Stimulated activated effector memory CD8-positive, alpha-beta T cell treated with anti-CD3 and anti-CD28 coated beads, Interleukin-12 subunit alpha, Interleukin-12 subunit beta, amount 100 ng/mL, for 72 hours (primary cell): ENCODE measurements at regions not wholly inside any gene's neighbourhood (a gene's known extent, or its start where the extent isn't known, plus 50 kb on each side); places are given as distances from the start of the nearest gene placed in this dataset.
"Not testable (repeated sequence)": the region's sequence is repeated elsewhere in the genome, so short reads cannot be mapped to it uniquely, and the experiment has no call there.

Source experiments
- ATAC-seq: fragments of 150-1000 bp; cut with Tn5 transposase; 2 replicates; pipeline ENCODE4 v1.10.0; 2021
- DNase-seq, 2 donors: peaks; one replicate each; pipeline ENCODE4 v3.0.0; 2021 to 2022; ENCODE audit warnings: low spot score in 2 of 2
- H3K27ac Mint-ChIP-seq: one replicate; pipeline ENCODE4 v1.8.0; 2022; ENCODE audit warnings: mild to moderate bottlenecking, mixed read lengths
- H3K36me3 Mint-ChIP-seq: one replicate; pipeline ENCODE4 v1.8.0; 2022; ENCODE audit warnings: mild to moderate bottlenecking, mixed read lengths
- H3K4me1 Mint-ChIP-seq: one replicate; pipeline ENCODE4 v1.8.0; 2022; ENCODE audit warnings: mixed read lengths
- H3K4me3 Mint-ChIP-seq: one replicate; pipeline ENCODE4 v1.8.0; 2022; ENCODE audit warnings: mild to moderate bottlenecking, mixed read lengths
- H3K9me3 Mint-ChIP-seq: one replicate; pipeline ENCODE4 v1.8.0; 2022; ENCODE audit warnings: mixed read lengths

DNA sequence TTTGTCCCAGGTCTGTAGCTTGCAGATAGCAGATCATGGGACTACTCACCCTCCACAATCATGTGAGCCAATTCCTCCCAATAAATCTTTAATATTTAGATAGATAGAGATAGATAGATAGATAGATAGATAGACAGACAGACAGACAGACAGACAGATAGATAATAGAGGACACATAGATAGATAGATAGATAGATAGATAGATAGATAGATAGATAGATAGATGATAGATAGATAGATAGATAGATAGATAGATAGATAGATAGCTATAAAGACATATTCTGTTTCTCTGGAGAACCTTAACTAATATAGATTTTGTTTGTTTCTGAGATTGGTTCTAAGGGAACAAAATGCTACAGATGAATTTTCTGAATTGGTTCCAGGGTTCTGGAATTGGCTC lies 82.3 kb upstream of the PRDX6 start:
- not testable (repeated sequence) for H3K9me3 Mint-ChIP-seq, DNase-seq, H3K36me3 Mint-ChIP-seq, H3K4me3 Mint-ChIP-seq, H3K27ac Mint-ChIP-seq, ATAC-seq, H3K4me1 Mint-ChIP-seq

GRCh38 chr1:173395762-173396161 lies 81.4 kb upstream of the PRDX6 start:
- ATAC-seq: no peak
- no peak for DNase-seq
- no peaks in the 10 kb centered on the region for H3K4me1 Mint-ChIP-seq
- H3K9me3 Mint-ChIP-seq: no peaks in the 10 kb centered on the region
- H3K27ac Mint-ChIP-seq: no peak overlapping the region
- no peaks in the 10 kb centered on the region for H3K36me3 Mint-ChIP-seq
- no peak overlapping the region for H3K4me3 Mint-ChIP-seq

DNA sequence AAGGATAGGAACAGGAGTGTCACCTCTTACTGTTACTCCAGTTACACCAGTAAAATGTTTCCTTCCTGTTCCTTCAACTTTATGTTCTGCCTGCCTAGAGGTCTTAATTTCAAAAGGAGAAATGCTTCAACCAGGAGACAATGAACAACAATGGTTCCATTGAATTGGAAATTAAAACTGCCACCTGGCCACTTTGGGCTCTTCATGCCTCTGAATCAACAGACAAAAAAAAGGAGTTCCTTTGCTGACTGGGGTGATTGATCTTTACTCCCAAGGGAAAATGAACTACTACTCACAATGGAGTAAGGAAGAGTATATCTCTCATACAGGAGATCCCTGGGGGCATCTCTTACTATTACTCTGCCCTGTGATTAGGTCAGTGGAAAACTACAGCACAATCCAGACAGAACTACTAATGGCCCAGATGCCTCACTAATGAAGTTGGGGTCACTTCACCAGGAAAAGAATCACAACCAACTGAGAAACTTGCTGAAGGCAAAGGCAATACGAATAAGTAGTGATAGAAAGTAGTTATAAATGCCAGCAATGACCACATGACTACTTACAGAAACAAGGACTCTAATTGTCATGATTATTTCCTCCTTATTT lies 76.6 kb upstream of the PRDX6 start:
- peaks cover 5% of the 10 kb centered on the region for H3K4me1 Mint-ChIP-seq
- no peak for DNase-seq
- no peak overlapping the region for H3K27ac Mint-ChIP-seq
- no peaks in the 10 kb centered on the region for H3K9me3 Mint-ChIP-seq
- H3K4me3 Mint-ChIP-seq: no peak overlapping the region
- no peaks in the 10 kb centered on the region for H3K36me3 Mint-ChIP-seq
- no peak for ATAC-seq

DNA sequence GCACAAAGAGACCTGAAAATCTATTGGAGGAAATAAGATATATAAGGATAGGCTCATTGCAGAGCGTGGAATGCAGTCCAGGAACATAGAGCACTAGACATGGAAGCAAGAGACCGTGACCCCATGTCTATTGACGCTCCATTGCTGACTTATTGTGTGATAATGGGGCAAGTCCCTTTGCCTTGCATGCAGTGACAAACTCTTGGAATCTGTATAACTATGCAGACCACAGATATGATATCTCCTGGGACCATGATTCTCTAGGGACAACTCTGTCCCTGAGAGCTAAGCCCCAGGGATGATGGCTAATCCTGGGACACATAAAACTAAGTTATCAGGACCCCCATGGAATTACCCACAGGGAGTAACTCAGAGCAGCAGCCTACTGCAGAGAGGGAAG lies 73.1 kb upstream of the PRDX6 start:
- no peak overlapping the region for H3K4me3 Mint-ChIP-seq
- H3K36me3 Mint-ChIP-seq: no peaks in the 10 kb centered on the region
- DNase-seq (peak in 1 of 2 donors; percentile 6), ATAC-seq (no peak)
- H3K4me1 Mint-ChIP-seq: peaks cover 23% of the 10 kb centered on the region
- no peaks in the 10 kb centered on the region for H3K9me3 Mint-ChIP-seq
- no peak overlapping the region for H3K27ac Mint-ChIP-seq

GRCh38 chr1:173405281-173405680 lies 71.9 kb upstream of the PRDX6 start:
- Mint-ChIP-seq H3K4me1 (peaks cover 35% of the 10 kb centered on the region), H3K9me3 (no peaks in the 10 kb centered on the region), H3K4me3 (no peak overlapping the region), H3K36me3 (no peaks in the 10 kb centered on the region), H3K27ac (no peak overlapping the region)
- ATAC-seq (no peak), DNase-seq (no peak)

GRCh38 chr1:173405834-173406233 lies 71.3 kb upstream of the PRDX6 start:
- DNase-seq (no peak), ATAC-seq (no peak)
- no peaks in the 10 kb centered on the region for H3K9me3 Mint-ChIP-seq
- peaks cover 40% of the 10 kb centered on the region for H3K4me1 Mint-ChIP-seq
- H3K27ac Mint-ChIP-seq: no peak overlapping the region
- no peaks in the 10 kb centered on the region for H3K36me3 Mint-ChIP-seq
- no peak overlapping the region for H3K4me3 Mint-ChIP-seq

- Mint-ChIP-seq H3K4me3 (peak overlapping the region; percentile 37), H3K27ac (peak overlapping the region; percentile 13), H3K4me1 (peaks cover 39% of the 10 kb centered on the region), H3K9me3 (no peaks in the 10 kb centered on the region), H3K36me3 (no peaks in the 10 kb centered on the region)
- no peak for ATAC-seq
- DNase-seq: no peak
Measured at GRCh38 chr1:173406783-173407230, 70.3 kb upstream of the PRDX6 start.

DNA sequence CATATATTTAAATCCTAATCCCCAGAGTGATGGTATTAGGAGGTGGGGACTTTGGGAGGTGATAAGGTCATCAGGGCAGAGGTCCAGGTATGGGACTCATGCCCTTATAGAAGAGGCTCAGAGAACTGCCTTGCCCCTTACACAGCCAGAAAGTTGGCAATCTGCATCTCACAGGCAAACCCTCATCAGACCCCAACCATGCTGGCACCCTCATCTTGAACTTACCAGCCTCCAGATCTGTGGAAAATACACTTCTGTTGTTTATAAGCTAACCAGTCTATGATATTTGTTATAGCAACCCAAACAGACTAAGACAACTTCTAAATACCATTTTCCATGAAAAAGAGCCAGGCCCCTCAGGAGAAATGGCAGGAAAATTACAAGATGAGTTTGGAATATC lies 69.3 kb upstream of the PRDX6 start:
- Mint-ChIP-seq H3K4me1 (peaks cover 42% of the 10 kb centered on the region), H3K36me3 (no peaks in the 10 kb centered on the region), H3K4me3 (no peak overlapping the region), H3K9me3 (no peaks in the 10 kb centered on the region), H3K27ac (no peak overlapping the region)
- DNase-seq (no peak), ATAC-seq (no peak)

GRCh38 chr1:173408886-173409285 lies 68.2 kb upstream of the PRDX6 start:
- Mint-ChIP-seq H3K36me3 (no peaks in the 10 kb centered on the region), H3K27ac (no peak overlapping the region), H3K9me3 (no peaks in the 10 kb centered on the region), H3K4me3 (no peak overlapping the region), H3K4me1 (peaks cover 50% of the 10 kb centered on the region)
- no peak for ATAC-seq
- DNase-seq: no peak

DNA sequence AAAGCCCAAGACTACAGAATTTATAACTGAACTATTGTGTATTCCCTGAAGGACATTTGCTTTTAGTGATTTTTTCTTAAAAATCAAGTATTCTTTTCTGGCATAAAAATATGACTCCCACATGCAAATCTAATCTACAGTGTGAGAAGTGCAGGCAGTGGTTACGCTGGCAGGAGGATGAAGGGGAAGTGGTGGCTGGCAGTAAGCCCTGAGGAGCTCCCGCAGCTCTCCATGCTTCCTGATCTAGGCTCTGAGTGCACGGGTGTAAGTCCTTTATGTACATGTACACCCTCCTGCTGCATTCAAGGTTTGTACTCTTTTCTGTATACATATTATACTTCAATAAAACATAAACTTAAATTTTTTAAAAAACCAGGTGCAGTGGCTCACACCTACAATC lies 67.5 kb upstream of the PRDX6 start:
- Mint-ChIP-seq H3K36me3 (no peaks in the 10 kb centered on the region), H3K4me1 (peaks cover 55% of the 10 kb centered on the region), H3K4me3 (peak overlapping the region; percentile 50), H3K9me3 (no peaks in the 10 kb centered on the region), H3K27ac (peak overlapping the region; percentile 83)
- DNase-seq: no peak
- ATAC-seq: no peak

DNA sequence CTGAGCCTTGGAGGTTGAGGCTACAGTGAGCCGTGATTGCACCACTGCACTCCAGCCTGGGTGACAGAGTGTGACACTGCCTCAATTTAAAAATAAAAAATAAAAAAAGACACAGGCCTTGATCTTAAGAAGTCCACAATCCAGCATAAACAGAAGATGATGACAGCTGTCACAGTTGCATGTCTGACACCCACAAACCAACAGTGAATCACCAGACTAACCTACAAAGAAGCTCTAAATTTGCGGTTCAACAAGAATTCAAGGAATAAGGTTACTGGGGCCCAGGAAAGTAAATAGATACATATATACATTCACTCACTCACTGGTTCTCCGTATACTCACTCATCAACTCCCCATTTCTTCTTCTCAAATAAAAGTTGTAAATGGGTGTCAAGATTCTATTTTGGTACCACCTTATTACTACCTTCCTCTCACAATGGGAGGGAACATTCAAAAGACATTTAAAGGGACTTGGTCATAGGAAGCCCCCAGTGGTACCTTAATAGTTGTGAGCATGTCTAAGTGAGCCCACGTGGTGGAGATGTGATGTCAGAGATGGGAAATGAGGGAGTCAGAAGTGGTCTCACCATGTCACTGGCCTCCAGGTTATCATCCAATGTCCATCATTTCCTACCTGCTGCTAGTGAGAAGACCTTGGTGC lies 66.9 kb upstream of the PRDX6 start:
- Mint-ChIP-seq H3K36me3 (no peaks in the 10 kb centered on the region), H3K27ac (peak overlapping the region; percentile 83), H3K9me3 (no peaks in the 10 kb centered on the region), H3K4me1 (peaks cover 59% of the 10 kb centered on the region), H3K4me3 (peak overlapping the region; percentile 50)
- ATAC-seq: peak; percentile 87
- no peak for DNase-seq

DNA sequence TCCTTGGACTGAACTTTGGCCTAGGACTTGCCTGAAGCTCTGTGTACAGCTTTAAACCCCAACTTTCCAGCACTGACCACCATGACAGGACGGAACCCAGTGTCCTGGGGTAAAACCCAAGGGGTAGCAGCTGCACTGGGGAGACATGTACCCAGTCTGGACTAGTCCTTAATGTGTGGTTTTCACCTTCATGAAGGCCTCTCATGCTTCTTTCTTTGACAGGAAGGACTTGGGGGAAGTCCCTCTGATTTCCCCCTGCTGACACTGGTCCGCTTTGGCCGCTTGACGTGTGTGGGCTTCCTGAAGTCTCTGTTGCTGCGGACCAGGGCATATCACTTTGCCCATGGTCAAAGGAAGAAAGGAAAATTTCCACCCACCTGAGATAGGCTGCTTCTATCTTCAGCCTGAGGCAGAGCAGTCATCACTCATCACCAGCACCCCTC lies 66.3 kb upstream of the PRDX6 start:
- Mint-ChIP-seq H3K36me3 (no peaks in the 10 kb centered on the region), H3K9me3 (no peaks in the 10 kb centered on the region), H3K4me3 (peak overlapping the region; percentile 50), H3K27ac (peak overlapping the region; percentile 83), H3K4me1 (peaks cover 64% of the 10 kb centered on the region)
- peak; percentile 69 for ATAC-seq
- peak; percentile 8 to 62 for DNase-seq

DNA sequence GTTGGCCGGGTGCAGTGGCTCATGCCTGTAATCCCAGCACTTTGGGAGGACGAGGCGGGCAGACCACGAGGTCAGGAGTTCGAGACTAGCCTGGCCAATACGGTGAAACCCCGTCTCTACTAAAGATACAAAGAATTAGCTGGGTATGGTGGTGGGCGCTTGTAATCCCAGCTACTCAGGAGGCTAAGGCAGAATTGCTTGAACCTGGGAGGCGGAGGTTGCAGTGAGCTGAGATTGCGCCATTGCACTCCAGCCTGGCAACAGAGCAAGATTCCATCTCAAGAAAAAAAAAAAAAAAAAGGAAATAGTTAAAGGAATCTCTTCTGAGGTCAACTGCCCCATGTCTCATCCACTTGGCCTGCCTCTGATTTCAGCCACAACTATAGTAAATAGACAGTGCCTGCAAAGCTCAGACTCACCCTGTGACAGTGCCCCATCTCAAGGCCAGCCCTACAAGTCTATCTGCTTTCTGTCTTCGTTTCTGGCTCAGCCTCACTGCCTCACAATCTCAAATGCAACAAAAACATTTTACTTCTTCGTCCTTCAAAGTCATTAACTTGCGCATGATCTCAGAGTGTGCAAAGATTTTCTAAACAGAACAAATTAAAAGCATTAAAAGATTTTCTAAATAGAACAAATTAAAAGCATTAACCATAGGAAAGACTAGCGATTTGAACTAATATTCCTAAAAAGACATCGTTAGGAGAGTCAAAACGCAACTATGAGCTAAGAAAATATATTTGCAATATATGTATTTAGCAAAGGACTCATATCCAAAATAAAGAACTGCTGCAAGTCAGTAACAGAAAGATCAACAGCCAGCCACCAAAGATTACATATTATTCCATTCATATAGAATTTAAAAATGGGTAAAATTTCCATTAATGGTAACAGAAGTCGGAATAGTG lies 65.0 kb upstream of the PRDX6 start:
- no peak for ATAC-seq
- Mint-ChIP-seq H3K4me1 (peaks cover 61% of the 10 kb centered on the region), H3K27ac (no peak overlapping the region), H3K36me3 (no peaks in the 10 kb centered on the region), H3K9me3 (no peaks in the 10 kb centered on the region), H3K4me3 (no peak overlapping the region)
- no peak for DNase-seq

DNA sequence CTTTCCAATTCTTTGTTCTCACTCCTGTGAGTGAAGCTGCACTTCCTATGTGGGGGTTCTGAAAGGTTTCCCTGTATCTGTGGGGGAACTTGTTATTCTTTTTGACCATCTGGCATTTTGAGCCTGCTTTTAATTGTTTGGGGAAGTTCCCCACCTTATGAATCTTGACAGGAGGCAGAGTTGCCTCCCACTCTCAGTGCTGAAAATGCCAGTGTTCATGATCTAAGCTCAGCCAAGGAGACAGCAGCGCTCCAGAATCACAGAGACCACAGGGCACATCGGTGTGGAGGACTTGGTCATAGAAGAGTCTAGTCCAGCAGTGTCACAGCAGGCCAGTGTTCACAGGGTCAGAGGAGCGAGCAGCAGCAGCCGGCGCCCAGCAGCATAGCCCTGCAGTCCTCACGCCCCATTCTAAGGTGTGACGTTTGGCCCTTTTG lies 63.8 kb upstream of the PRDX6 start:
- Mint-ChIP-seq H3K36me3 (peaks cover 8% of the 10 kb centered on the region), H3K27ac (no peak overlapping the region), H3K9me3 (no peaks in the 10 kb centered on the region), H3K4me3 (no peak overlapping the region), H3K4me1 (peaks cover 55% of the 10 kb centered on the region)
- DNase-seq (no peak), ATAC-seq (no peak)

- DNase-seq (no peak), ATAC-seq (no peak)
- no peak overlapping the region for H3K4me3 Mint-ChIP-seq
- H3K36me3 Mint-ChIP-seq: peaks cover 13% of the 10 kb centered on the region
- H3K27ac Mint-ChIP-seq: peak overlapping the region; percentile 26
- no peaks in the 10 kb centered on the region for H3K9me3 Mint-ChIP-seq
- H3K4me1 Mint-ChIP-seq: peaks cover 50% of the 10 kb centered on the region
Measured at GRCh38 chr1:173414136-173414535, 63.0 kb upstream of the PRDX6 start.
